Right lobe of liver (tissue), 6 donors: ENCODE measurements at regions not wholly inside any gene's neighbourhood (a gene's known extent, or its start where the extent isn't known, plus 50 kb on each side); places are given as distances from the start of the nearest gene placed in this dataset.

ENCODE experiments used
- ATAC-seq, 4 donors: fragments of 200-7000 bp; cut with Tn5 transposase; one replicate each; pipeline ENCODE4 v1.9.1; 2020; ENCODE audit warnings: mild to moderate bottlenecking in 4 of 4, moderate library complexity in 4 of 4
- DNase-seq, 3 donors: peaks; one replicate each; pipeline ENCODE4 v3.0.0-alpha.2; 2020
- H3K27ac ChIP-seq, 3 donors: fragments of 200-600 bp; one replicate each; pipeline ENCODE4 v1.8.0; 2022
- H3K27me3 ChIP-seq, 2 donors: fragments of 200-600 bp; one replicate each; pipeline ENCODE4 v1.8.0; 2022
- H3K36me3 ChIP-seq, 4 donors: fragments of 200-600 bp; sonication (generic) in 1 of 4; one replicate each; pipeline versions ENCODE4 v1.5.1 to v1.8.0; 2017 to 2022; ENCODE audit warnings: control low read depth in 1 of 4
- H3K4me1 ChIP-seq, 4 donors: fragments of 200-600 bp; sonication (generic) in 1 of 4; one replicate each; pipeline versions ENCODE4 v1.5.1 to v1.8.0; 2017 to 2022; ENCODE audit warnings: control low read depth in 1 of 4
- H3K4me3 ChIP-seq, 3 donors: fragments of 200-600 bp; one replicate each; pipeline ENCODE4 v1.8.0; 2022
- H3K9me3 ChIP-seq, 4 donors: fragments of 200-600 bp; sonication (generic) in 1 of 4; one replicate each; pipeline versions ENCODE4 v1.5.1 to v1.8.0; 2017 to 2022; ENCODE audit warnings: control low read depth in 1 of 4
- POLR2A ChIP-seq: fragments of 450-650 bp; IDR thresholded peaks from one replicate; pipeline ENCODE4 v1.6.1; 2017; ENCODE audit warnings: antibody characterized with exemption, mild to moderate bottlenecking
- WGBS: methylation state at CpG from one replicate; pipeline ENCODE4 v1.1.6; 2018; ENCODE audit warnings: low coverage, low lambda C conversion rate; ENCODE audit not compliant: insufficient coverage; ENCODE audit errors: missing lambda C conversion rate; 5-methylcytosine and 5-hydroxymethylcytosine counted together
- intact Hi-C, 2 donors: fragments of 100-400 bp; cut with DNase I; formaldehyde crosslinking; loops; one replicate each; pipeline versions ENCODE4 v1.11.2 to v1.14.1; 2022
- TF ChIP-seq, protein P1 (sequence below), 4 donors: fragments of 200-600 bp in 3 of 4; fragments of 450-650 bp in 1 of 4; IDR thresholded peaks; one replicate each; pipeline versions ENCODE4 v1.5.1 to v1.8.0; 2016 to 2022; ENCODE audit warnings: antibody characterized with exemption in 4 of 4, mild to moderate bottlenecking in 2 of 4
- donor health status: DM: no; HTN: yes; CAD: no.
- donor health status: DM: no; HTN: no; CAD: no.
- donor health status: DM: no; HTN: no; CAD: no.
- donor health status: DM: no; HTN: yes; CAD: no.
- donor health status: DM: no; HTN: yes; CAD: no.

DNA sequence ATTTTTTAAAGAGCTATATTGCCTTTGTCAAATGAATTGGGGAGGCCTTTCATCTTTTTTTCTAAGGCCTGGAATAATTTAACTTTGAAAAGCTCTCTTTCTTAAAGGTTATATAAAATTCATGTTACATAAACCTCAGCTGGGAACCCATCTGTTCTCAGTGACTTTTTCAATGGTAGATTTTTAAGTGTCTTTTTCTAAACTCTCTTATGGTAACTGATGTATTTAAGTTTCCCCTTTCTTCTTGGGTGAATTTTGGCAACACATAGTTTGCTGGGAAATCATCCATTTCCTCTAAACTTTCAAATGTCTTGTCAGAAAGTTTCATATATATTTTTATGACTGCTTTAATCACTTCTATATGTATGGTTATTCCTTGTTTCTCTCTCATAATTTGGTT, 362.2 kb upstream of the KLF6 start:
- H3K4me3 ChIP-seq: no peak overlapping the region
- no peak for DNase-seq
- no peaks in the 10 kb centered on the region for H3K9me3 ChIP-seq
- no peak overlapping the region for H3K27ac ChIP-seq
- no peak for TF ChIP-seq POLR2A
- TF ChIP-seq, protein P1, sequence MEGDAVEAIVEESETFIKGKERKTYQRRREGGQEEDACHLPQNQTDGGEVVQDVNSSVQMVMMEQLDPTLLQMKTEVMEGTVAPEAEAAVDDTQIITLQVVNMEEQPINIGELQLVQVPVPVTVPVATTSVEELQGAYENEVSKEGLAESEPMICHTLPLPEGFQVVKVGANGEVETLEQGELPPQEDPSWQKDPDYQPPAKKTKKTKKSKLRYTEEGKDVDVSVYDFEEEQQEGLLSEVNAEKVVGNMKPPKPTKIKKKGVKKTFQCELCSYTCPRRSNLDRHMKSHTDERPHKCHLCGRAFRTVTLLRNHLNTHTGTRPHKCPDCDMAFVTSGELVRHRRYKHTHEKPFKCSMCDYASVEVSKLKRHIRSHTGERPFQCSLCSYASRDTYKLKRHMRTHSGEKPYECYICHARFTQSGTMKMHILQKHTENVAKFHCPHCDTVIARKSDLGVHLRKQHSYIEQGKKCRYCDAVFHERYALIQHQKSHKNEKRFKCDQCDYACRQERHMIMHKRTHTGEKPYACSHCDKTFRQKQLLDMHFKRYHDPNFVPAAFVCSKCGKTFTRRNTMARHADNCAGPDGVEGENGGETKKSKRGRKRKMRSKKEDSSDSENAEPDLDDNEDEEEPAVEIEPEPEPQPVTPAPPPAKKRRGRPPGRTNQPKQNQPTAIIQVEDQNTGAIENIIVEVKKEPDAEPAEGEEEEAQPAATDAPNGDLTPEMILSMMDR (IDR thresholded peaks at IDR 0.05): no peak
- intact Hi-C loops: no loop called here
- ATAC-seq: no peak
- no peaks in the 10 kb centered on the region for H3K36me3 ChIP-seq
- H3K27me3 ChIP-seq: no peaks in the 10 kb centered on the region
- H3K4me1 ChIP-seq: no peaks in the 10 kb centered on the region

DNA sequence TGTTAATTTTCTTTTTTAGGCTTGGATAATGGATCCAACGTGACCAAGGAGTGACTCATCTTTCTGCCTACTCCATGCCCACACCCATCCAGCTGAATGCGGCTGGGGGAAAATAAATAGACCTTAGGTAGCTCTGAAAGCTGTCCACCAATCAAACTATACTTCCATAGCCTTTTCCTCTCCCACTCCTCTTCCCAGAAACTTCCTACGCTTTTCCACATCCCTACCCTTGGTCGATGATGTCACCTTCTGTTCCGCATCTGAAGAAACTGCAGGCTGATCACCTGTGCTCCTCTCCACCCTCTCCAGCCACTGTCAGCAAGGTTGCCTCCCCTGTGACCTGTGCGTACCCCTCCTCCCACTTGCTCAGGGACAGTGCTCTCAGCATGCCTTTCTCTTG, 359.8 kb upstream of the KLF6 start:
- no peak for DNase-seq
- Histone ChIP-seq H3K27ac (no peak overlapping the region), H3K27me3 (no peaks in the 10 kb centered on the region), H3K4me3 (no peak overlapping the region), H3K9me3 (no peaks in the 10 kb centered on the region), H3K36me3 (no peaks in the 10 kb centered on the region), H3K4me1 (no peaks in the 10 kb centered on the region)
- TF ChIP-seq POLR2A: no peak
- TF ChIP-seq, protein P1 (IDR thresholded peaks at IDR 0.05): no peak
- ATAC-seq: no peak
- 48% methylated on average over 6 of the region's 6 CpGs for WGBS
- intact Hi-C loops: no loop called here

GRCh38 chr10:4141471-4141870, 356.5 kb upstream of the KLF6 start:
- no peak for TF ChIP-seq POLR2A
- TF ChIP-seq, protein P1 (IDR thresholded peaks at IDR 0.05): no peak
- no peaks in the 10 kb centered on the region for H3K9me3 ChIP-seq
- H3K27me3 ChIP-seq: no peaks in the 10 kb centered on the region
- ATAC-seq: no peak
- H3K4me3 ChIP-seq: no peak overlapping the region
- H3K27ac ChIP-seq: no peak overlapping the region
- H3K4me1 ChIP-seq: no peaks in the 10 kb centered on the region
- no peak for DNase-seq
- 72% methylated on average over 3 of the region's 4 CpGs for WGBS
- intact Hi-C loops: no loop called here
- no peaks in the 10 kb centered on the region for H3K36me3 ChIP-seq

DNA sequence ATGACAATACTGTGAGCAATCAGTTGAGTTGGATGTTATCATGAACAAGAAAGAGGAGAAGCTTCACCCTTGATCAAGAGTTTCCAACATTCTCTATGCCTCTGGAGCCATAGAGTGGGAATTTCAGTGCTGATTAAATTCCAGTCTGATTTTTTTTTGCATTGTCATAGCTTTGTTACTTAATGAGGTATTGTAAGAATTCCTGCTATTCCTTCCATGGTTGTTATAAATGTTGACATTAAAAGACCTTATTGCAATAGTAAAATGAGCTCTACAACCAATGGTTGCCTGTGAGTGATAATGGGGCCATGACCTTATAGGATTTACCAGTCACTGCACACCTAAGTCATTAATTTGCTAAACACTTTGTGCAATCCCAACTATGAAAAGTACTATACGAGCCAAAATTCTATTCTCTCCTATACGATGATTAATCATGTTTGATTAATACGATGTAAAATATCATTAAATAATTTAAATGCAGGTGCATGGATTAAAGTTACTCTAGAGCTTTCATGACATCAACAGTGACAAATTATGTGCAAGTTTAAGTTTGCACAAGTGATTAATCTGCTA, 353.2 kb upstream of the KLF6 start:
- DNase-seq: no peak
- H3K4me3 ChIP-seq: no peak overlapping the region
- intact Hi-C loops: no loop called here
- no peaks in the 10 kb centered on the region for H3K4me1 ChIP-seq
- 72% methylated on average over 3 of the region's 3 CpGs for WGBS
- H3K27me3 ChIP-seq: no peaks in the 10 kb centered on the region
- no peak overlapping the region for H3K27ac ChIP-seq
- H3K9me3 ChIP-seq: no peaks in the 10 kb centered on the region
- H3K36me3 ChIP-seq: no peaks in the 10 kb centered on the region
- no peak for ATAC-seq
- TF ChIP-seq, protein P1 (IDR thresholded peaks at IDR 0.05): no peak
- no peak for TF ChIP-seq POLR2A

GRCh38 chr10:4137299-4137698, 352.3 kb upstream of the KLF6 start:
- Histone ChIP-seq H3K4me1 (no peaks in the 10 kb centered on the region), H3K27me3 (no peaks in the 10 kb centered on the region), H3K36me3 (no peaks in the 10 kb centered on the region), H3K9me3 (no peaks in the 10 kb centered on the region), H3K27ac (no peak overlapping the region), H3K4me3 (no peak overlapping the region)
- DNase-seq: no peak
- intact Hi-C loops: no loop called here
- WGBS: 89% methylated on average over 3 of the region's 4 CpGs
- no peak for ATAC-seq
- TF ChIP-seq, protein P1 (IDR thresholded peaks at IDR 0.05): no peak
- no peak for TF ChIP-seq POLR2A
